ENCODE measurements at regions not wholly inside any gene's neighbourhood (a gene's known extent, or its start where the extent isn't known, plus 50 kb on each side); places are given as distances from the start of the nearest gene placed in this dataset.

GRCh38 chr17:63247706-63248105 is 198.4 kb downstream of the CYB561 start:
- TF ChIP-seq RAD21 (IDR thresholded peaks at IDR 0.05; ENCODE audit: low read depth) (no peak), EP300 (IDR thresholded peaks at IDR 0.05; ENCODE audit: borderline replicate concordance) (no peak), FOXM1 (IDR thresholded peaks at IDR 0.05; ENCODE audit: borderline replicate concordance, low read depth) (no peak), TAF1 (IDR thresholded peaks at IDR 0.05; ENCODE audit: low read depth) (no peak), EGR1 (IDR thresholded peaks at IDR 0.05) (no peak)

GRCh38 chr17:63249256-63250004 is 196.7 kb downstream of the CYB561 start:
- TF ChIP-seq EP300 (IDR thresholded peaks at IDR 0.05; ENCODE audit: borderline replicate concordance) (no peak), RAD21 (IDR thresholded peaks at IDR 0.05; ENCODE audit: low read depth) (no peak), TCF12 (IDR thresholded peaks at IDR 0.05; ENCODE audit: low read depth) (no peak), EGR1 (IDR thresholded peaks at IDR 0.05) (no peak), ZBTB7A (IDR thresholded peaks at IDR 0.05; ENCODE audit: low read depth) (no peak), TAF1 (IDR thresholded peaks at IDR 0.05; ENCODE audit: low read depth) (no peak), REST (IDR thresholded peaks at IDR 0.05; ENCODE audit: low read depth) (no peak), YY1 (IDR thresholded peaks at IDR 0.05; ENCODE audit: low read depth) (no peak), TEAD4 (IDR thresholded peaks at IDR 0.05) (no peak), USF1 (IDR thresholded peaks at IDR 0.05) (no peak), CEBPB (IDR thresholded peaks at IDR 0.05) (no peak), NFIC (IDR thresholded peaks at IDR 0.05) (no peak), FOXM1 (IDR thresholded peaks at IDR 0.05; ENCODE audit: borderline replicate concordance, low read depth) (no peak), CREB1 (IDR thresholded peaks at IDR 0.05; ENCODE audit: low read depth) (no peak), MAX (IDR thresholded peaks at IDR 0.05) (no peak)

GRCh38 chr17:63250830-63251229 is 195.3 kb downstream of the CYB561 start:
- no peak for TF ChIP-seq USF1 (IDR thresholded peaks at IDR 0.05)
- TF ChIP-seq YY1 (IDR thresholded peaks at IDR 0.05; ENCODE audit: low read depth), result no peak
- TF ChIP-seq NFIC (IDR thresholded peaks at IDR 0.05), result no peak
- TF ChIP-seq REST (IDR thresholded peaks at IDR 0.05; ENCODE audit: low read depth), result no peak
- TF ChIP-seq EP300 (IDR thresholded peaks at IDR 0.05; ENCODE audit: borderline replicate concordance), result no peak
- no peak for TF ChIP-seq EGR1 (IDR thresholded peaks at IDR 0.05)
- no peak for TF ChIP-seq TEAD4 (IDR thresholded peaks at IDR 0.05)
- no peak for TF ChIP-seq ZBTB7A (IDR thresholded peaks at IDR 0.05; ENCODE audit: low read depth)
- no peak for TF ChIP-seq TCF12 (IDR thresholded peaks at IDR 0.05; ENCODE audit: low read depth)
- no peak for TF ChIP-seq MAX (IDR thresholded peaks at IDR 0.05)
- TF ChIP-seq CEBPB (IDR thresholded peaks at IDR 0.05), result no peak
- TF ChIP-seq RAD21 (IDR thresholded peaks at IDR 0.05; ENCODE audit: low read depth), result no peak
- no peak for TF ChIP-seq TAF1 (IDR thresholded peaks at IDR 0.05; ENCODE audit: low read depth)
- TF ChIP-seq CREB1 (IDR thresholded peaks at IDR 0.05; ENCODE audit: low read depth), result no peak
- no peak for TF ChIP-seq FOXM1 (IDR thresholded peaks at IDR 0.05; ENCODE audit: borderline replicate concordance, low read depth)

- TF ChIP-seq USF1 (IDR thresholded peaks at IDR 0.05) (no peak), FOXM1 (IDR thresholded peaks at IDR 0.05; ENCODE audit: borderline replicate concordance, low read depth) (no peak), RAD21 (IDR thresholded peaks at IDR 0.05; ENCODE audit: low read depth) (no peak), YY1 (IDR thresholded peaks at IDR 0.05; ENCODE audit: low read depth) (no peak), NFIC (IDR thresholded peaks at IDR 0.05) (no peak), EGR1 (IDR thresholded peaks at IDR 0.05) (no peak), TEAD4 (IDR thresholded peaks at IDR 0.05) (no peak)
Measured at GRCh38 chr17:63258785-63259184, 187.3 kb downstream of the CYB561 start.

- TF ChIP-seq USF1 (IDR thresholded peaks at IDR 0.05) (no peak), TEAD4 (IDR thresholded peaks at IDR 0.05) (no peak), FOXM1 (IDR thresholded peaks at IDR 0.05; ENCODE audit: borderline replicate concordance, low read depth) (no peak), TCF12 (IDR thresholded peaks at IDR 0.05; ENCODE audit: low read depth) (no peak), EP300 (IDR thresholded peaks at IDR 0.05; ENCODE audit: borderline replicate concordance) (no peak), ZBTB7A (IDR thresholded peaks at IDR 0.05; ENCODE audit: low read depth) (no peak), TAF1 (IDR thresholded peaks at IDR 0.05; ENCODE audit: low read depth) (no peak), REST (IDR thresholded peaks at IDR 0.05; ENCODE audit: low read depth) (no peak), MAX (IDR thresholded peaks at IDR 0.05) (no peak), CEBPB (IDR thresholded peaks at IDR 0.05) (no peak), NFIC (IDR thresholded peaks at IDR 0.05) (no peak), YY1 (IDR thresholded peaks at IDR 0.05; ENCODE audit: low read depth) (no peak)
Measured at GRCh38 chr17:63262751-63263476, 183.2 kb downstream of the CYB561 start.
